Activated T-cell treated with anti-CD3 and anti-CD28 coated beads for 24 hours (primary cell): ENCODE measurements at regions not wholly inside any gene's neighbourhood (a gene's known extent, or its start where the extent isn't known, plus 50 kb on each side); places are given as distances from the start of the nearest gene placed in this dataset.

Source experiments
- DNase-seq: peaks from one replicate; pipeline ENCODE4 v3.0.0-alpha.2; 2020; ENCODE audit warnings: low read depth

DNA sequence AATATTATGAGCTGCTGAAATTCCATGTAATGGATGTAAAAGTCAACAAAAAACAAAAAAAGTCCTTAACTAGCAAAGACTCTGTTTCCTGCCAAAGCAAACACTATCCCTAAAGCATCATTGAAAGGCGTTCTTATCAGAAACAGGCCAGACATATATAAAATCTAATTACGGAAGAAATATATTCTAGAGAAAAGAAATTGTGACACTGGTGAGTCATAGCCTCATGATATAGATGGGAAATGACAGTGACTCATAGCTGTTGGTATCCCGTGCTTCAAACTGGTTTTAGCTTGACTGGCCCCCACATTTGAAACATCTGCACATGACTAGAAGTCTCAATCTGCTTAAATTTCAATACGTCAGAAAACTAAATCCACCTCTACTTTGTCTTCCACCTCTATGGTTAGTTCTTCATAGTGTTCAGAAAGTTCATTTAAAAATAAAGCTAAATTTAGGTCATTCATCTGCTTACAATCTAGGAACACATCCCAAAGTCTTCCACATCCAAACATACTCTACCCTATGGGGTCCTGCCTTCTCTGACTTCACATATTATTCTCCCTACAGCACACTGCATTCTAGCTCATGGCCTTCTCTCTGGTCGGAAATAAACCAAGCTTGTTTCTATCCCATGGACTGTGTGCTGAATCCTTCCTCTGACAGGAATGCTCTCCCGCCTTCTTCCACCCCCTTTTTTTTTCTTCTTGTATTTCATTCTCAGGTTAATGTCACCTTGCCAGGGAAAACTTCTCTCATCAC, 456.3 kb upstream of the ARRDC4 start:
- no peak for DNase-seq

DNA sequence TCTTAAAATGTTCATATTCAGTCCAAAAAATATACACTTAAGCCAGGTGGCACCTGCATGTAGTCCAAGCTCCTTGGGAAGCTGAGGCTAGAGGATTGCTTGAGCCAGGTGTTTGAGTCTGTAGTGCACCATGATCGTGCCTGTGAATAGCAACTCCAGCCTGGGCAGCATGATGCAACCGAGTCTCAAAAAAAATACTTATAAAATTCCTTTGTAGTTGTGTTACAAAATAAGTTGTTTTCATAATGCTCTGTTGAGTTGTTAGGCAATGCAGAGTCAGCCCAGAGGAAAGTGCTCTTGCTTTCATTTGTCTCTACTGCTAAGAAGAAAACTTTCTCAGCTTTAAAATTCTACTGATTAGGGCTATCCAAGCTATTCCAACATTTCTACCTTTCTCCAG, 442.8 kb upstream of the ARRDC4 start:
- DNase-seq, result no peak

DNA sequence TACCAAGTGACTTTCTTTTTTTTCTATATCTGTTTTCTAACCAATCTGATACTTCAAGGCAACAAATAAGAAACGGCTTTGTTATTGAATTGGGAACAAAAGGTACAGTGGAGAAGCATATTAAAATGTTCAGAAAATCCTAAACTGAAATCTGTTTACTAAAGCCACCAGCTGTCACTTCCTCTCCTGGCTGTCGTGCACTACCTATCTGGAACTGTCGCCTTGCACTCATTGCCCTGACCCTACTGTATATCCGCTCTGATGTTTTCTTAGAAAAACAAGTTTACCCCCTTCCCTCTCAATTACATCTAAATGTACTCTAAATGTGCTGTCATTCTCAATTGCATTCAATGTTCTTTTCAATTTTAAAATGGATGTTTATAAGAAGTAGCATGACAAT, 439.8 kb upstream of the ARRDC4 start:
- no peak for DNase-seq

DNA sequence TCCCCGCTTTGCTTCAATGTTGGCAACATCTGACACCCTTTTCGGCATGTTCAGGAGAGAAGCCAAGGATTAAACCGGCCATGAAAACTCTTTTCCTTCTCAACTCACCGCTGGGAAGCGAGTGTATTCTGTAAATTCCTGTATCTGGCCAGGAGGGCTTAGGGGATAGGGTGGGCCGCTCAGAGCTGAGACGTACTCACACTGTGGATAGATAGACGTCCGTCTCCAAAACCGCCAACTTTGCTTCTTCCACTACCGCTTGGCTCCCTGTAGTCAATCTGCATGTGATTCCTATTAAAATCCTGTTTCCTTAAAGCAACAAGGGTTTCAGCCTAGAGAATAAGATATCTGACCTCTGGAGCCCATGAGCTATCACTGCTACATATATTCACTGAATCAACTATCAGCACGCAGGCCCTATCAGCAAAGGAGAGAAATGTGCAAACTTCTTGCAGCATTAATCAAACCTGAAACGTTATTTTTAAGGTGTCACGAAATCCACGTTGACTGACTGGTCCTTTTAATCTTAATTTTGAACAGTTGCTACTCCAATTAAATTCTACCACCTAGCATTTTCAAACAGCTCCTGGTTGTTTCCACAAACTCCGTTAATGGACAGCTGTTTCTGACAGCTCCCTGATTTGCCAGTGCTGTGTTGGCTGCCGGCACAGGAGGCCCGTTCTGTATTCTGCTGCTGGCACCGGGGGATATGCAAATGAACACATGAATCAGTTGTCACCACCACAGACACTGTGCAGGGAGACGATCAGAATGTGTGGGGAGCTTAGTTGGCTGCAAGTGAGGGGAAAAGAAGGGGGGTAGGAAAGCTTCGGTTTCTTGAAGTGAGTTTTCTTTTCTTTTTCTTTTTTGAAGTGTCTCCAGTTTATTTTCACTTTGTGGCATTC, 438.9 kb upstream of the ARRDC4 start:
- no peak for DNase-seq

DNA sequence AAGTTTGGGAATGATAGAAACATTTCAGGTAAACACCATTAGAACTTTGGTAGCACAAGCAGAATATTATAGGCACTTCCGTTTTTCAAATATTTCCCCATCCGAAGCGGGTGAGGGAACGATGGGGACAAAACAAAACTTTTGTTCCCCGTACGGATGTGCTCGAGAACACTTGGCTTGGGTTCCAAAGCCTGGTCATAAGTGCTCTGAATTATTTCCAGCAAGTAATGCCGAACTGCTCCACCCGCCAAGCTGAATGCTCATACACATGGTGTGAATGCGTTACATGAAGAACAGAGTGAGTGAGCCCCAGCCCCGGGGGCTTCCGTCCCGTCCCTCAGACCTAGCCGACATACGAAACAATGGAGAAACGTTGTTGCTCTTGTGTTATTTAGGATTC, 438.2 kb upstream of the ARRDC4 start:
- no peak for DNase-seq

DNA sequence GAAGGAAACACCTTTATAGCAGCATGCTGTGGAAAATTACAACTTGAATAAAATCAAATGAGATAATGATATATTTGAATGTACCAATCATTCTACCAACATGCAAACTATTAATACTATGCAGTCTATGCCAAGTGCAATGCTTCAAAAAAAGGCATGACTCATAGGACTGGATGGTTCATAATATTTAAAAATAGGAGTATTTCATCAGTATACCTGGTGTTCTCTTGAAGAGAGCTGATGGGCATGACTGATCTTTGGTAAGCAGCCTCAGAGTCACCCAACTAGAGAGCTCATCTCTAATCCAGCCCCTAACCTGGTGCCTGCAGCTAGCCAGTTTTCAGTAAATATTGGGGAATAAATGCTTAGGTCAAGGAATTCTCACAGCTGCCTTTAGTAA, 434.7 kb upstream of the ARRDC4 start:
- DNase-seq, result no peak

DNA sequence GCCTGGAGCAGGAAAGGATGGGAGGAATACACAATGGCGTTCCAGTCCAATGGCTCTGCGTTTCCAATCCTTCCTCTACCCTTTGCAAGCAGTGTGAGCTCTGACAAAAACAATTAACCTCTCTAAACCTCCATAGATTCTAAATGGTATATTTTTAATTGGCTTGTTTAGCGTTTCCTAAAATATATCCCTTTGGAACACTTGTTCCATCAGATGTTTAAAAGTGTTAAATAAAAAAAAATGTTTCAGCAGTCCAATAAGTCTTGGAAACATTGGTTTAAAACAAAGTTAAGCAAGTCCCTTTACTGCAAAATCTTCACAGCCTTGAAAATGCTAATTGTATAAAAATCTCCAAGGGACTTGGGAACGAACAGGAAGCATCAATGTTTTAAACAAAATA, 432.3 kb upstream of the ARRDC4 start:
- no peak for DNase-seq

DNA sequence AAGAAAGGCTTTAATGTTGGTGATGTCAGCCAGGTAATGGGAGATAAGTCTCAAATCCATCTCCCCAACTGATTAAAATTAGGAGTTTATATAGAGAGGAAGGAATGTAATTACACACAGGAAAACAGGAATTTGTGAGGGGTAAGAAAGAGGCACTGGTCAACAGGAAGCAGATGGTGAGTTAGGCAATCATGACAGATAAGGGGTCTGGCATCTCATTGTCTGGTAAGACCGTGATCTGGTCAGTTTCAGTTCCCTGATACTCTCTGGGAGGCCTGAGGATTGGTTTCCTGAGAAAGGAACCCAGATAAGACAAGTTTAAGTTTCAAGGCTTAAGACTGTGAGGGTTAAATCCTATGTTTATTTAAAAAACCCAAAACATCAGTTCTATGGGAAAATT, 414.7 kb upstream of the ARRDC4 start:
- no peak for DNase-seq

DNA sequence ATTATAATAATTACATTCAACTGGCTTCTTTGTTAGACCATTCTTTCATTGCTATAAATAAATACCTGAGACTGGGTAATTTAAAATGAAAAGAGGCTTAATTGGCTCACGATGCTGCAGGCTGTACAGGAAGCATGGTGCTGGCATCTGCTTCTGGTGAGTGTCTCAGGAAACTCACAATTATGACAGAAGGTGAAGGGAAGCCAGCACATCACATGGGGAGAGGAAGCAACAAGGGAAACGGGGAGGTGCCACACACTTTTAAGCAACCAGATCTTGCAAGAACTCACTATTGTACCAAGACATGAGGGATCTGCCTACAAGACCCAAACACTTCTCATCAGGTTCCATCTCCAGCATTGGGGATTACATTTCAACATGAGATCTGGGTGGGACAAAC, 413.1 kb upstream of the ARRDC4 start:
- DNase-seq, result no peak

DNA sequence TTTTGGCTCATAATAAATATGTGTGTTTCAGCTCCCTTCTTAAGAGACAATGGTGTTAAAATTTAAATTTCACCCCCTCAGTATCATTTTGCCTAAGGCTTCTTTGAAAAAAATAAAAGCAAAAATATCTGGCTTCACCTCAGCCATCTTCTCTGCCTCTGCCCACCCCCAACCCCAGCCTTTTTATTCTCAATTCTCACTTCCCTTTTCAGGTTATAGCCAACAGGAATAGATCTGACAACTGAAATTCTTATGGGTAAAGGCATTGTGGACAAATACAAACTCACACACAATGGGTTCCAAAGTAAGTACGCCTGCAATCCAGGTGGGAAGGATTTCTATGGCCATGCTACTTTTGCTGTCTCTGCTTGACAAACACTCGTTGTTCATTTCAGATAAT, 399.0 kb upstream of the ARRDC4 start:
- no peak for DNase-seq

DNA sequence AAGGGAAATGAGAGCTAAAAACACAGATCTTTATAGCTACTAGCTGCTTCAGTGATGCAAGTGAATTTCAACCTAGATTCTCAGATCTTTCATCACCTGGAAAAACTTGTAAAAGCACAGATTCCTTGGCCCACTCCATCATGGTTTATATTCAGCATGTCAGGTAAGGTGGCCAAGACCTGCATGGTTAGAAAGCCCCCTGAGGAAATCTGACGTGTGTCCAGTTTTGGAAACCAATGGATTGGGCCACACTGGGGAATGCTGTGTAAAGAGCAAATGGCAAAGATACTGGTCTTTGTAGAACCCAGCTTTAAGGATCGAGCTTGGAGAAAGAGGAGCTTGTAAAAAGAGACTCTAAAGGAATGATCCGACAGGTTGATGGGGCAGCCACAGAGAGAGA, 397.0 kb upstream of the ARRDC4 start:
- no peak for DNase-seq

DNA sequence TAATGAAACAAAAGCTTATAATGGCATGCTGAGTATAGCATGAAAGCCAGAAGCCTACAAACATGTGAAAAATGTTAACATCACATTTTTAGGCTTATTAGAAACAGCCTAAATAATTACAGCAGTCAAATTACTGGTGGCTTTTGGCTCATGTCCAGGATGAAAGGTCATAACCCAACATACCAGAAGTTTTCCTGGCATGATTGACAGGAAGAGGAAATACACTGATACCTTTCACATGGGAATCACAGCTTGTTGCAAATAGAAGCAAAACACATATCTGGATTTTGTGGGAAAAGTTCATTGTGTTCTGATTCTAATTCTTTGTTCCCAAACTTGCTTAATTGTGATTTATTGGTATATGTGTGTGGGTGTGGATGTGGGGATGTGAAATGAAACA, 393.5 kb upstream of the ARRDC4 start:
- DNase-seq, result no peak

DNA sequence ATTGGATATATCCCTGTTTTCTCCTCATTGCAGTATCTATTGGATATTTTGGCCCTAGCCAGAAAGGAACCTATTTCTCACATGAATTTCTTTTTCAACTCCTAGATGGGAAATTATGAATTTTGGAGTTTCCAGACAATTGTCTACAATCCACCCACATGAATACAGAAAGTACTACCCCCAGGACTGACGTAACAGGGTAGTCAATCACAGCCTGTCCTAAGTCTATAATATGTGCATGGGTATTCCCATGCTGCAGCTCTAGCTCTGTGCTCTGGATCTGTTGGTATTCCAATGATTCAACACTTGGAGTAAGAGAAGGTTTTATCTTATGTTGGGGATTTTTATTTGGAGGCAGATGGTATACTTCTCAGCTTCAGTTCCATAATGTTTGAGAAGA, 393.1 kb upstream of the ARRDC4 start:
- no peak for DNase-seq

DNA sequence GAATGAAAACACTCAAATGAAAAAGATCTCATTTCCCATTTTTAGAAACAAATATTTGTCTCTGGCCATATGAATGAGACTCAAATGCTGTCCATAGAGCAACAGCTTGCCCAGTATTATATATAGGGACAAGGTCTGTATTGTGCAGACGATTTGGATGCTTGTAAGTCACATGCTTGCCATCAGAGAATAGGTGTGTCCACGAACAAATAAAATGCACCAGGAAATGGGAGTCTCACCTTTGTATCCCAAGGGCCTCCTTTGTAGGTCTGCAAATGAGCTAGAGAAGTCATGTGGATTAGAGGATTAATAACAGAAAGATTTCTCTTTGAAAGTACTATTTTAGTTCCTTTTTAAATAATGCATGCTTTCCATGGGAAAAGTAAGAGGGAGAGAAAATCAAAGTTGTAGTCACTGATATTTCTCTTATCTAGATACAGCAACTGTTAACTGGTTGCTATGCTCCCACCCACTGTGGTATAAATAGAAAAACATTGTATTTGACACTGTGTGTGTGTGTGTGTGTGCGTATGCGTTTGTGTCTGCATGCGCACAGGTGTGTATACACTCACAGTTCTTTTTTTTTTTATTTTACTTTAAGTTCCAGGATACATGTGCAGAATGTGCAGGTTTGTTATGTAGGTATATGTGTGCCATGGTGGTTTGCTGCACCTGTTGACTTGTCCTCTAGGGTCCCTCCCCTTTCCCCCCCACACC, 383.4 kb upstream of the ARRDC4 start:
- DNase-seq, result no peak

DNA sequence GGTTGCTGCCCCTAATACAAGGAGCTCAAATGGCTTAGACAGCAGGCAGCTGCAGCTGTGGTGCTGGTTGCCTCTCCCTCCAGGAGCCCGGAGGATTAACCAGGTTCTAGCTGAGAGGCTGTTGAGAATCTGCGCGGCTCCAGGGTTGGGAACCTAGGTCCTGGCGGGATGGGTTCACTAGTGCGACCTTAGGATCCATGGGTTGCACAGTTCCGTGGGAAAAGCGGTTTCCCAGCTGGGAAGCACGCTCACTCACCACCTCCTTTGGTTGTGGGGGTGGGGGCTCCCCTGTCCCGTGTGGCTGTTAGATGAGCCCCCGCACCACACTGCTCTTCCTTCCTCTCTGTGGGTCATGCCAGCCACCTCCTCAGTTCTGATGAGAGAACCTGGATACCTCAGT, 375.1 kb upstream of the ARRDC4 start:
- DNase-seq, result no peak

DNA sequence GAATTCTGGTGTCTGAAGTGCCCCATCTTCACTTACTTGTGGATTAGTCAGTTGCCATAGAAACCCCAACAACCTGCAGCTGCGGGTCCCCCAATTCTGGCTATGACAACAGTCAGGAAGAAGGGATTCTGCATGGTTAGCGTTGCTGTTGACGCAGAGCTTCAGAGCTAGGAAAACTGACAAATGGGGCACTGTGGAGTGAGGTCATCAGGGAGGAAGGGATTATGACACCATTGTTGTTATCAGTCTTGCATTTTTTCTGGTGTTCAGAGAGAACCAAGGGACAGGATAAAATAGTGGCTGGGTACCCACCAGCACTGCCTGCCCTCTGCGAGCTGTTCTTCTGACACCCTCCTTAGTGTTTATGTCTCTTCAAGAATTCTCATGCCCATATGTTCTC, 367.7 kb upstream of the ARRDC4 start:
- DNase-seq, result no peak

DNA sequence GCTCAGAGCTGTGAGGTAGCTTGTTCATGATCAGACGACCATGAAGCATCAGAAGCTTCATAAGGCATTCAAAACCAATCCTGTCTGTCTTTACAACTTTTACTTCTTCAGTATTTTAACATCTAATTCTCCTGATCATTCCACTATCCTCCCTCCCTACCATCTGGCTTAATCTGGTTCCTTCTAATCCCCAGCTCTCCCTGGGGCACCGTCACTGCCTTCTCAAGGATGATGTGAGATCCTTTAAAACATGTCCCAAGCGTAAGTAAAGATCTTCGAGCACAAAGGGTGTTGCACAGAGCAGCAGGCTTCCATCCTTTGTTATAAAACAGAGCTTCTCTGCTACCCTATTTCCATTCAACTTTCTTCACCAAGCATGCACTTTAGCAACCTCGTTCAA, 362.7 kb upstream of the ARRDC4 start:
- DNase-seq, result no peak

DNA sequence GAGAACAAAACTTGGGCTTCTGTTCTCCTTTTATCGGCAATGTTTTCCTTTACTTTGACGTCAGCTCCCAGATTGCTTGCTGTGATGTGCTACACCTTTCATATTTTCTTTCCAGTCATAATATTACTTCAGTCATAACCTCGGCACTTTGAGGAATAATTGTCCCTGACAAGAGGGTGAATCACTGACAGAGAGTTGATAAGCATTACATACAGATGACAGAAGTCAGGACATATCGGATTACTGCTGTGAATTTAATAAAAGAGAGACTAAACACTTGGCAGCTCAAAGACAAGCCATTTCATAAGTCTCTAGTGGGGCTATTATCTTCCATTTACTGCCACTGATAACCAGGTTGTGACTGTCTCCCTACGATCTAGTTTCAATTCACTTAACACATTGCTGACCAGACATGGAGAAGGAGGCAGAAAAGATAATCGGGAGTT, 362.1 kb upstream of the ARRDC4 start:
- DNase-seq, result no peak

DNA sequence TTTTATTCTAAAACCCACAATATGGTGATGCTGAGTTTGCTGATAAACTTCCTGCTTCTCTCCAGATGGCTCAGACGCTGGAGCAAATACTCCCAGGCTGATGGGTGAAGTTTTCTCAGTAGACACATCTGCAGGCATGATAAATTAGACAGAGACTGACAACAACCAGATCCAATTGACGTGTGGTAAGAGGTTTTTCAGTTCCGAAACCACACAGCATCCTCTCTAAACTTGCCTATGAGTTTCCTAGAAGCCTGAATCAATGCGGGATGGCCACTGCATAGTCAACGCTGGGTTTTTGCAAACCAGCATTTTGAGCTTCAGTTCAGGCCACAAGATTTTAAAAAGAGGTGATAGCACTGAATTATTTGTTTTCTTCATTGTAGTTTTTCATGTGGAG, 360.3 kb upstream of the ARRDC4 start:
- no peak for DNase-seq

DNA sequence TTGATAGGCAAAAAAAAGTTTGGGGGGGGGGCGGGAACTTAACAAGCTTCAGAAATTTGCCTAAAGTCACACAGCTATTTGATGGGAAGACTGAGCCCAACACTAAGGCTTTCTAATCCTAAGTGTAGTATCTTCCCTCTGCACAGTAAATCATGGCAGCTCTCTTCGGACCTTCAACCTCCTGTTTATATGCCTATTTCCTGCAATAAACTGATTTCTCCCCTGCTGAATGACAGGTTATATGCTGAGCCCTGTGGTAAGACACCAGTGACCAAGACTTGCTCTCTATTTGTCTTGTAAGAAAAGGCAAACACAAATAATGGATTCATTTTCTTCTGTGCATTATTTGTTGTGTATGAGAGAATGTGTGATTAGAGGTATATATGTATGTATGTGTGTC, 355.8 kb upstream of the ARRDC4 start:
- DNase-seq, result no peak

DNA sequence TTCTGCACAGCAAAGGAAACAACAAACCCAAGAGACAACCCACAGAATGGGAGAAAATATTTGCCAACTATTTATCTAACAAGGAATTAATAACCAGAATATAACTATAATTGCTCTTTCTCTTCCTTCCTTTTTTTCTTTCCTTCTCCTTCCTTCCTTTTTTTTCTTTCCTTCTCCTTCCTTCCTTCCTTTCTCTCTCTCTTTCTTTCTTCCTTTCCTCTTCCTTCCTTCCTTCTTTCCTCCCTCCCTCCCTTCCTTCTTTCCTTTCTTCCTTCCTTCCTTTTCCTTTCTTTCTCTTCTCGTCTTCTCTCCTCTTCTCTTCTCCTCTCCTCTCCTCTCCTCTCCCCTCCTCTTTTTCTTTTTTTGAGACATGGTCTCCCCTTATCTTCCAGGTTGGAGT, 345.4 kb upstream of the ARRDC4 start:
- DNase-seq, result no peak

DNA sequence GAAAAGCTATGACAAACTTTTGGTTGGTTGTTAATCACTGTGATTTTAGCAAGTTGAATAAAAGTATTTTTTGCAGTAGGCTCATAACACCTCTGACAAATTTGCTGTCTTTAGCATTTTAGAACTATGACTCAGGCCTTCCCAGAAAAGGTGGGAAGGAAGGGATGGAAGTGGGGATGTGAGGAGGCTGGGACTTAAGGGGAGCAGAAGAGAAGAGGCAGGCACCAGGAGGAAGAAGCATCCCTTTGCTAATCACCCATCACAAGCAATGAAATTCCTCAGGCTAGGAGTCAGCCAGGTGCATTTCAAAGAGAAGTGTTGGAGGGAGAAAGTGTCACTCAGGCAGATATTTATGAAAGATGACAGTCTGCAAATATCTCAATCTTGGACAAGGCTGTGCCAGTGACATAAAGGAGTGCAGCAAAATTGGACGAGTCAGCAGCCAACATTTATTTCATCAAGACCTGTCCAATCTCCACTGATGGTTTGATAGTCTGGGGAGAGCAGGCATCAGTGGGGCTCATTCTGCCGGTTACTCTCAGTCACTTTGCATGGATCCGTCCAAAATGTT, 337.3 kb upstream of the ARRDC4 start:
- no peak for DNase-seq

DNA sequence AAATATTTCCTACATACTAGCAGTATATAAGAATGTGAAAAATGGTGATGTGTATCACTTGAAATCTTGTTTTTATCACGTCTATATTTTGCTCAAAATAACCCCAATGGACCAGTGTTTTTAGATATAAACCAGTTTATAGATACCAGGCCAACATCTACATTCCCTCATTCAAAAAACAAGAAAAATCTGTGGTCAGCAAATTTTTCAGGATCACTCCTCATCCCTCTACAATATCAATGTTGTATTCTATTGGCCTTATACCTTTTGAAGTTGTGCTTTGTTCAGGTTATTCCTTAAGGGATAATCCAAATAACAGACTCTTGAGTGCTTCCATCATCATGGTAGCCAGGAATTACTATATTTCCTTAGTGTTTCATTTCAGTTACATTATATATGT, 332.9 kb upstream of the ARRDC4 start:
- DNase-seq, result no peak
